Spleen (tissue), 7 donors: ENCODE measurements at regions not wholly inside any gene's neighbourhood (a gene's known extent, or its start where the extent isn't known, plus 50 kb on each side); places are given as distances from the start of the nearest gene placed in this dataset.

ENCODE experiments used
- POLR2A ChIP-seq, 3 donors: fragments of 450-650 bp; IDR thresholded peaks; one replicate each; pipeline ENCODE4 v1.5.1; 2017; ENCODE audit warnings: antibody characterized with exemption in 3 of 3, mild to moderate bottlenecking in 1 of 3
- TF ChIP-seq, protein P1 (sequence below), 11 experiments: fragments of 200-600 bp in 7 of 11; fragments of 450-650 bp in 4 of 11; sonication (generic) in 4 of 11; IDR thresholded peaks in 8 of 11; conservative IDR thresholded peaks in 3 of 11; 1 replicate in 7 of 11; 2 replicates in 4 of 11; pipeline versions ENCODE4 v1.4.0 to v1.8.0; 2016 to 2021; ENCODE audit warnings: antibody characterized with exemption in 11 of 11, inconsistent platforms in 4 of 11, mild to moderate bottlenecking in 1 of 11
- donor health status: DM: no; HTN: no; CAD: no; lungs with moderate emphysema.
- donor health status: DM: no; HTN: no; CAD: no.
- donor health status: DM: no; HTN: no; CAD: no.

DNA sequence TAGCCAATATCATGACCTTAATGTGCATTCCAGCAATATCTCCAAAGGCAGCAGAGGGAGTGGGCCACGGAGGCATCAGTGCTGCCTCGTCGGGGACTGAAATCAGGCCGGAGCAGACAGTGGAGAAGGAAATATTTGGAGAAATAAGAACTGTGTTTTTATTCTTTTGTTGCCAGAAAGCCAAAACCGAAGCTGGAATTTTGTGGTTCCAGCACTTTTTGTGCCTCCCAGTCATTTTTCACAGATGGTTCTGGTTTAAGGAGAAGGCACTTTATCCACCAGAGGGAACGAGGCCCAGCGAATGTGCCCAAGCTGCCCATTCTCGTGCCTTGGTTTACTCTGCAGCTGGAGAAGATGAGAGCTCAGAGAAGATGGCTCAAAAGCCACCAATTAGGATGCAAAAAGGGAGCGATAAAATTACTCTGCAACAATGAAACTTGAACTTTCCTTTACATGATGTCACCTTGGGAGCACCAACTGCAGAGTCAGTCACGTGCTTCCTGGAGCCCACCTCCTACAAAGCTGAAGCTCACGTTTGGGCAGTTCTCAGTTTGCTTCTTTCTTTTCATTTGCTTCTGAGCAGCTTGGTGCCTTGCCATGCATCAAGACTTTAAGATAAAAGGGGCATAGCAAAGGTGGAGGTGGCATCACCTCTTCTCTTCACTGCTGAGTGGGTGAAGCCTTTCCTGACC lies 288.7 kb downstream of the LPIN1 start:
- TF ChIP-seq, protein P1, sequence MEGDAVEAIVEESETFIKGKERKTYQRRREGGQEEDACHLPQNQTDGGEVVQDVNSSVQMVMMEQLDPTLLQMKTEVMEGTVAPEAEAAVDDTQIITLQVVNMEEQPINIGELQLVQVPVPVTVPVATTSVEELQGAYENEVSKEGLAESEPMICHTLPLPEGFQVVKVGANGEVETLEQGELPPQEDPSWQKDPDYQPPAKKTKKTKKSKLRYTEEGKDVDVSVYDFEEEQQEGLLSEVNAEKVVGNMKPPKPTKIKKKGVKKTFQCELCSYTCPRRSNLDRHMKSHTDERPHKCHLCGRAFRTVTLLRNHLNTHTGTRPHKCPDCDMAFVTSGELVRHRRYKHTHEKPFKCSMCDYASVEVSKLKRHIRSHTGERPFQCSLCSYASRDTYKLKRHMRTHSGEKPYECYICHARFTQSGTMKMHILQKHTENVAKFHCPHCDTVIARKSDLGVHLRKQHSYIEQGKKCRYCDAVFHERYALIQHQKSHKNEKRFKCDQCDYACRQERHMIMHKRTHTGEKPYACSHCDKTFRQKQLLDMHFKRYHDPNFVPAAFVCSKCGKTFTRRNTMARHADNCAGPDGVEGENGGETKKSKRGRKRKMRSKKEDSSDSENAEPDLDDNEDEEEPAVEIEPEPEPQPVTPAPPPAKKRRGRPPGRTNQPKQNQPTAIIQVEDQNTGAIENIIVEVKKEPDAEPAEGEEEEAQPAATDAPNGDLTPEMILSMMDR (IDR thresholded peaks at IDR 0.05 in 8 of 11, conservative IDR thresholded peaks at IDR 0.05 in 3 of 11) = no peak
- no peak for TF ChIP-seq POLR2A (IDR thresholded peaks at IDR 0.05)
